Esophagus muscularis mucosa (tissue), 4 donors: ENCODE measurements at regions not wholly inside any gene's neighbourhood (a gene's known extent, or its start where the extent isn't known, plus 50 kb on each side); places are given as distances from the start of the nearest gene placed in this dataset.

Experiments used
- DNase-seq: peaks from one replicate; pipeline ENCODE4 v3.0.0-alpha.2; 2017; ENCODE audit errors: extremely low spot score
- H3K27ac ChIP-seq, 4 donors: fragments of 200-600 bp; sonication (generic); replicated peaks in 1 of 4; 1 replicate in 3 of 4; 2 replicates in 1 of 4; pipeline ENCODE4 v1.5.1; 2016 to 2019; ENCODE audit warnings: mild to moderate bottlenecking in 1 of 4
- H3K27me3 ChIP-seq, 4 donors: fragments of 200-600 bp; sonication (generic); one replicate each; pipeline versions ENCODE4 v1.5.1 to v1.6.0; 2016 to 2019
- H3K36me3 ChIP-seq, 4 donors: fragments of 200-600 bp; sonication (generic); one replicate each; pipeline ENCODE4 v1.5.1; 2016 to 2019
- H3K4me1 ChIP-seq, 4 donors: fragments of 200-600 bp; sonication (generic); one replicate each; pipeline ENCODE4 v1.5.1; 2016 to 2019
- H3K4me3 ChIP-seq, 4 donors: fragments of 200-600 bp; sonication (generic); 1 replicate in 2 of 4; 2 replicates in 2 of 4; pipeline ENCODE4 v1.5.1; 2016 to 2019; ENCODE audit warnings: mild to moderate bottlenecking in 4 of 4, moderate library complexity in 1 of 4
- H3K9me3 ChIP-seq, 4 donors: fragments of 200-600 bp; sonication (generic); 1 replicate in 3 of 4; 2 replicates in 1 of 4; pipeline ENCODE4 v1.5.1; 2016 to 2019
- CTCF ChIP-seq, 3 experiments: fragments of 200-600 bp in 2 of 3; fragments of 450-650 bp in 1 of 3; sonication (generic) in 2 of 3; IDR thresholded peaks; one replicate each; pipeline ENCODE4 v1.5.1; 2017 to 2019; ENCODE audit warnings: antibody characterized with exemption in 3 of 3, mild to moderate bottlenecking in 2 of 3, moderate library complexity in 1 of 3
- EP300 ChIP-seq: sonication (generic); formaldehyde crosslinking; IDR thresholded peaks from one replicate; pipeline ENCODE4 v1.6.1; 2017; ENCODE audit warnings: antibody characterized with exemption
- POLR2A ChIP-seq: fragments of 450-650 bp; IDR thresholded peaks from one replicate; pipeline ENCODE4 v1.6.1; 2017; ENCODE audit warnings: antibody characterized with exemption, moderate library complexity, mild to moderate bottlenecking, low read depth
- POLR2AphosphoS5 ChIP-seq, 2 donors: sonication (generic); formaldehyde crosslinking; IDR thresholded peaks; one replicate each; pipeline ENCODE4 v1.6.1; 2017; ENCODE audit warnings: antibody characterized with exemption in 2 of 2
- WGBS: methylation state at CpG from one replicate; pipeline ENCODE4 v1.1.5; 2018; 5-methylcytosine and 5-hydroxymethylcytosine counted together
- intact Hi-C: fragments of 100-400 bp; cut with DNase I; formaldehyde crosslinking; loops from one replicate; pipeline ENCODE4 v1.15.1; 2023

GRCh38 chr7:57210212-57210611 lies 78.0 kb upstream of the ZNF479 start:
- no peaks in the 10 kb centered on the region for H3K4me1 ChIP-seq
- peaks cover 0 to 19% (median 0%) of the 10 kb centered on the region in 4 donors for H3K27me3 ChIP-seq
- WGBS = 83% methylated on average over 3 of the region's 3 CpGs
- H3K4me3 ChIP-seq = no peak overlapping the region
- no peak for TF ChIP-seq POLR2A
- TF ChIP-seq POLR2AphosphoS5 (IDR thresholded peaks at IDR 0.05) = no peak
- TF ChIP-seq EP300 = no peak
- no peak for TF ChIP-seq CTCF (IDR thresholded peaks at IDR 0.05)
- intact Hi-C loops = no loop called here
- peaks cover 0 to 19% (median 5%) of the 10 kb centered on the region in 4 donors for H3K9me3 ChIP-seq
- no peaks in the 10 kb centered on the region for H3K36me3 ChIP-seq
- no peak overlapping the region for H3K27ac ChIP-seq
- no peak for DNase-seq

GRCh38 chr7:57210871-57211270 lies 78.6 kb upstream of the ZNF479 start:
- no peaks in the 10 kb centered on the region for H3K36me3 ChIP-seq
- H3K9me3 ChIP-seq = peaks cover 0 to 19% (median 4%) of the 10 kb centered on the region in 4 donors
- intact Hi-C loops = no loop called here
- no peaks in the 10 kb centered on the region for H3K4me1 ChIP-seq
- H3K27me3 ChIP-seq = peaks cover 0 to 12% (median 0%) of the 10 kb centered on the region in 4 donors
- DNase-seq = no peak
- TF ChIP-seq POLR2A = no peak
- TF ChIP-seq POLR2AphosphoS5 (IDR thresholded peaks at IDR 0.05) = no peak
- no peak for TF ChIP-seq EP300
- 58% methylated on average over 5 of the region's 5 CpGs for WGBS
- H3K27ac ChIP-seq = no peak overlapping the region
- H3K4me3 ChIP-seq = no peak overlapping the region

- intact Hi-C loops = no loop called here
- no peak for DNase-seq
Measured at GRCh38 chr7:57211428-57212100, 79.3 kb upstream of the ZNF479 start.

GRCh38 chr7:57215423-57215822 lies 83.2 kb upstream of the ZNF479 start:
- WGBS = 83% methylated on average over 9 of the region's 9 CpGs
- no peaks in the 10 kb centered on the region for H3K36me3 ChIP-seq
- intact Hi-C loops = no loop called here
- H3K4me3 ChIP-seq = no peak overlapping the region
- H3K27me3 ChIP-seq = no peaks in the 10 kb centered on the region
- H3K27ac ChIP-seq = no peak overlapping the region
- TF ChIP-seq CTCF (IDR thresholded peaks at IDR 0.05) (no peak), EP300 (no peak), POLR2AphosphoS5 (IDR thresholded peaks at IDR 0.05) (no peak), POLR2A (no peak)
- no peaks in the 10 kb centered on the region for H3K4me1 ChIP-seq
- DNase-seq = no peak
- peaks cover 0 to 31% (median 10%) of the 10 kb centered on the region in 4 donors for H3K9me3 ChIP-seq

More at GRCh38 chr7:57211428-57212100, 79.3 kb upstream of the ZNF479 start:
- H3K4me1 ChIP-seq = no peaks in the 10 kb centered on the region
- WGBS = 71% methylated on average over 14 of the region's 14 CpGs
- TF ChIP-seq EP300 (no peak), POLR2A (no peak), POLR2AphosphoS5 (IDR thresholded peaks at IDR 0.05) (no peak), CTCF (IDR thresholded peaks at IDR 0.05) (no peak)
- H3K27me3 ChIP-seq = peaks cover 0 to 12% (median 0%) of the 10 kb centered on the region in 4 donors
- no peaks in the 10 kb centered on the region for H3K36me3 ChIP-seq
- H3K27ac ChIP-seq = no peak overlapping the region
- H3K4me3 ChIP-seq = no peak overlapping the region
- H3K9me3 ChIP-seq = peaks cover 0 to 19% (median 4%) of the 10 kb centered on the region in 4 donors

- intact Hi-C loops = no loop called here
- Histone ChIP-seq H3K27me3 (no peaks in the 10 kb centered on the region), H3K4me3 (no peak overlapping the region), H3K9me3 (peaks cover 0 to 30% (median 11%) of the 10 kb centered on the region in 4 donors), H3K4me1 (no peaks in the 10 kb centered on the region), H3K27ac (no peak overlapping the region), H3K36me3 (no peaks in the 10 kb centered on the region)
- TF ChIP-seq POLR2AphosphoS5 (IDR thresholded peaks at IDR 0.05) (no peak), POLR2A (no peak), EP300 (no peak), CTCF (IDR thresholded peaks at IDR 0.05) (no peak)
- DNase-seq = no peak
- WGBS = 70% methylated on average over 6 of the region's 6 CpGs
Measured at GRCh38 chr7:57216340-57216739, 84.1 kb upstream of the ZNF479 start.
